H1 (cell line): ENCODE measurements at regions not wholly inside any gene's neighbourhood (a gene's known extent, or its start where the extent isn't known, plus 50 kb on each side); places are given as distances from the start of the nearest gene placed in this dataset.

Experiments
- CTCF ChIA-PET: fragments of 300-600 bp; sonication (Branson Sonifier 250); formaldehyde crosslinking; loops from one replicate; lab custom pipeline; 2021; ENCODE audit not compliant: partially characterized antibody; lab: Charles Lee
- POLR2A ChIA-PET: fragments of 300-600 bp; sonication (Branson Sonifier 250); formaldehyde crosslinking; loops from one replicate; lab custom pipeline; 2021; ENCODE audit warnings: inconsistent platforms; ENCODE audit not compliant: partially characterized antibody; lab: Charles Lee
- DNase-seq, 2 experiments: peaks; one replicate each; pipeline versions ENCODE4 v3.0.0 to v3.0.0-alpha.2; 2010 to 2022; ENCODE audit warnings: low spot score in 2 of 2, low read depth in 1 of 2, mixed read lengths in 1 of 2
- FAIRE-seq: peaks from 2 replicates; lab custom pipeline; 2011; peaks lifted over from hg19 to GRCh38; lab: Jason Lieb, UNC
- H2AFZ ChIP-seq: 2 replicates; pipeline ENCODE4 v1.8.1; 2012; ENCODE audit warnings: low read length, inconsistent platforms
- H2AK5ac ChIP-seq: 2 replicates; pipeline ENCODE4 v1.6.1; 2013; ENCODE audit warnings: low read depth, low read length
- H2BK120ac ChIP-seq: replicated peaks from 2 replicates; pipeline ENCODE3; 2013; ENCODE audit warnings: low read depth, low read length, inconsistent platforms
- H2BK12ac ChIP-seq: 2 replicates; pipeline ENCODE4 v1.6.1; 2013; ENCODE audit warnings: low read depth, low read length
- H2BK15ac ChIP-seq: 2 replicates; pipeline ENCODE4 v1.6.1; 2013; ENCODE audit warnings: low read length
- H2BK20ac ChIP-seq: 2 replicates; pipeline ENCODE4 v1.6.1; 2013; ENCODE audit warnings: low read length
- H2BK5ac ChIP-seq: 2 replicates; pipeline ENCODE4 v1.6.1; 2013; ENCODE audit warnings: low read depth, low read length
- H3K14ac ChIP-seq: 2 replicates; pipeline ENCODE4 v1.6.1; 2013; ENCODE audit warnings: inconsistent platforms; ENCODE audit not compliant: insufficient read length
- H3K18ac ChIP-seq: 2 replicates; pipeline ENCODE4 v1.6.1; 2013; ENCODE audit warnings: low read length; ENCODE audit errors: extremely low read depth
- H3K23ac ChIP-seq: 2 replicates; pipeline ENCODE4 v1.6.1; 2013; ENCODE audit warnings: inconsistent platforms; ENCODE audit not compliant: insufficient read length
- H3K23me2 ChIP-seq: 2 replicates; pipeline ENCODE4 v1.6.1; 2013; ENCODE audit warnings: low read depth, low read length
- H3K27ac ChIP-seq: 2 replicates; pipeline ENCODE4 v1.6.1; 2011; ENCODE audit warnings: low read depth, low read length, inconsistent platforms
- H3K27me3 ChIP-seq, 4 experiments: replicated peaks in 1 of 4; 1 replicate in 1 of 4; 2 replicates in 3 of 4; pipeline versions ENCODE4 v1.6.1 to v1.8.1; 2011 to 2013; ENCODE audit warnings: low read length in 3 of 4, mild to moderate bottlenecking in 3 of 4, inconsistent platforms in 2 of 4, mixed read lengths in 2 of 4, moderate library complexity in 1 of 4; ENCODE audit not compliant: control insufficient read depth in 3 of 4, insufficient read depth in 3 of 4; ENCODE audit errors: extremely low read depth in 1 of 4
- H3K36me3 ChIP-seq, 4 experiments: 2 replicates each; pipeline versions ENCODE4 v1.6.1 to v1.8.1; 2011 to 2013; ENCODE audit warnings: mild to moderate bottlenecking in 4 of 4, low read length in 3 of 4, moderate library complexity in 2 of 4, control low read depth in 1 of 4, inconsistent platforms in 1 of 4; ENCODE audit not compliant: insufficient read depth in 4 of 4, control insufficient read depth in 2 of 4
- H3K4ac ChIP-seq: replicated peaks from 2 replicates; pipeline ENCODE3; 2013; ENCODE audit warnings: low read length, low read depth, mixed read lengths, inconsistent platforms; ENCODE audit not compliant: insufficient read length
- H3K4me1 ChIP-seq, 4 experiments: replicated peaks in 1 of 4; 1 replicate in 1 of 4; 2 replicates in 3 of 4; pipeline versions ENCODE4 v1.6.1 to v1.8.1; 2011 to 2013; ENCODE audit warnings: low read length in 3 of 4, inconsistent platforms in 2 of 4, mixed read lengths in 1 of 4; ENCODE audit not compliant: insufficient read depth in 4 of 4, control insufficient read depth in 3 of 4
- H3K4me2 ChIP-seq, 2 experiments: 2 replicates each; pipeline versions ENCODE4 v1.6.1 to v1.8.1; 2011 to 2013; ENCODE audit warnings: low read depth in 2 of 2, low read length in 2 of 2, control low read depth in 1 of 2, inconsistent platforms in 1 of 2, mild to moderate bottlenecking in 1 of 2; ENCODE audit not compliant: insufficient read depth in 1 of 2
- H3K4me3 ChIP-seq, 4 experiments: fragments of 200-600, 300-600 bp in 1 of 4; sonication (generic), shearing (Covaris generic), sonication (Bioruptor Twin) in 1 of 4; 2 replicates each; pipeline versions ENCODE4 v1.5.1 to v1.8.1; 2011 to 2016; ENCODE audit warnings: low read length in 4 of 4, low read depth in 3 of 4, control low read depth in 2 of 4, inconsistent platforms in 2 of 4, mild to moderate bottlenecking in 2 of 4, mixed read lengths in 1 of 4, moderate library complexity in 1 of 4; ENCODE audit not compliant: insufficient read depth in 2 of 4; ENCODE audit errors: extremely low read depth in 1 of 4
- H3K56ac ChIP-seq: replicated peaks from 2 replicates; pipeline ENCODE3; 2013; ENCODE audit warnings: low read depth, mild to moderate bottlenecking, mixed read lengths, low read length, inconsistent platforms; ENCODE audit not compliant: insufficient read length
- H3K79me1 ChIP-seq: 2 replicates; pipeline ENCODE4 v1.6.1; 2013; ENCODE audit warnings: low read depth, low read length, control low read depth
- H3K79me2 ChIP-seq, 2 experiments: 2 replicates each; pipeline versions ENCODE4 v1.6.1 to v1.8.1; 2012 to 2013; ENCODE audit warnings: low read length in 2 of 2, mild to moderate bottlenecking in 2 of 2, inconsistent platforms in 1 of 2; ENCODE audit not compliant: insufficient read depth in 2 of 2, control insufficient read depth in 1 of 2
- H3K9ac ChIP-seq, 4 experiments: replicated peaks in 1 of 4; 1 replicate in 1 of 4; 2 replicates in 3 of 4; pipeline versions ENCODE4 v1.6.1 to v1.8.1; 2011 to 2013; ENCODE audit warnings: low read depth in 3 of 4, low read length in 3 of 4, control low read depth in 2 of 4, mild to moderate bottlenecking in 2 of 4, moderate library complexity in 2 of 4, inconsistent platforms in 1 of 4; ENCODE audit errors: extremely low read depth in 1 of 4
- H3K9me3 ChIP-seq, 2 experiments: 2 replicates each; pipeline versions ENCODE4 v1.6.1 to v1.8.1; 2012 to 2013; ENCODE audit warnings: mild to moderate bottlenecking in 2 of 2, moderate library complexity in 2 of 2, control low read depth in 1 of 2, inconsistent platforms in 1 of 2, low read depth in 1 of 2, low read length in 1 of 2, mixed read lengths in 1 of 2; ENCODE audit not compliant: insufficient read depth in 2 of 2
- H4K20me1 ChIP-seq, 2 experiments: replicated peaks in 1 of 2; 2 replicates each; pipeline versions ENCODE3 to v1.8.1; 2011 to 2013; ENCODE audit warnings: inconsistent platforms in 2 of 2, low read length in 2 of 2, mild to moderate bottlenecking in 1 of 2; ENCODE audit not compliant: insufficient read depth in 2 of 2, control insufficient read depth in 1 of 2
- H4K5ac ChIP-seq: 2 replicates; pipeline ENCODE4 v1.6.1; 2013; ENCODE audit warnings: low read length, low read depth, mixed read lengths, inconsistent platforms; ENCODE audit not compliant: insufficient read length
- H4K8ac ChIP-seq: 2 replicates; pipeline ENCODE4 v1.8.0; 2013; ENCODE audit warnings: mild to moderate bottlenecking, moderate library complexity, low read length, inconsistent platforms; ENCODE audit not compliant: insufficient read depth; ENCODE audit errors: extremely low read depth
- H4K91ac ChIP-seq: replicated peaks from 2 replicates; pipeline ENCODE3; 2013; ENCODE audit warnings: low read length, mixed read lengths, inconsistent platforms; ENCODE audit not compliant: insufficient read length
- WGBS, 2 experiments: shearing (Covaris generic) in 1 of 2; methylation state at CpG; one replicate each; pipeline versions ENCODE4 v1.1.6 to v1.1.7; 2013 to 2015; ENCODE audit warnings: low lambda C conversion rate in 2 of 2, mixed read lengths in 2 of 2, inconsistent platforms in 1 of 2, low coverage in 1 of 2, missing lambda C conversion rate in 1 of 2; ENCODE audit not compliant: insufficient replicate concordance in 2 of 2, insufficient coverage in 1 of 2, insufficient read length in 1 of 2; ENCODE audit errors: extremely low coverage in 1 of 2, missing lambda C conversion rate in 1 of 2; 5-methylcytosine and 5-hydroxymethylcytosine counted together
- TF ChIP-seq, protein P1 (sequence below): IDR thresholded peaks from 2 replicates; pipeline ENCODE4 v1.6.1; 2011; ENCODE audit warnings: low read length, improper control_type of control experiment

GRCh38 chr7:106775552-106775936 lies 89.5 kb upstream of the PIK3CG start:
- FAIRE-seq, result no peak
- CTCF ChIA-PET, result interaction anchor here (1.2 kb wide), 1 partner anchor 19 kb away, joined by 3 read pairs; no protein-coding TSS in a partner anchor

More at GRCh38 chr7:106775552-106775936, 89.5 kb upstream of the PIK3CG start:
- H3K27ac ChIP-seq, result no peak overlapping the region
- H3K14ac ChIP-seq, result no peak overlapping the region
- no peaks in the 10 kb centered on the region; a peak in 1 of 8 replicates for H3K36me3 ChIP-seq
- H4K91ac ChIP-seq, result no peak overlapping the region
- H3K4me3 ChIP-seq, result no peak overlapping the region
- no peak overlapping the region for H2BK5ac ChIP-seq
- no peaks in the 10 kb centered on the region for H3K79me1 ChIP-seq
- no peak for DNase-seq
- H3K9ac ChIP-seq, result no peak overlapping the region
- peaks cover 0 to 3% (median 0%) of the 10 kb centered on the region in 4 experiments; a peak in 1 of 7 replicates for H3K4me1 ChIP-seq
- no peak overlapping the region for H2BK120ac ChIP-seq
- H2BK12ac ChIP-seq, result 0 out of 2 replicates have a peak overlapping the region, but pooled peaks have one; percentile 75
- H4K8ac ChIP-seq, result no peak overlapping the region
- H3K9me3 ChIP-seq, result no peaks in the 10 kb centered on the region
- no peak overlapping the region for H4K5ac ChIP-seq
- POLR2A ChIA-PET, result no interaction called here
- WGBS, 2 experiments, result 90% methylated on average over 4 of the region's 4 CpGs; no CpG with 5 or more reads in 1 of the 2 experiments
- H3K4me2 ChIP-seq, result no peak overlapping the region
- no peak overlapping the region for H2BK15ac ChIP-seq
- no peak overlapping the region for H3K18ac ChIP-seq
- H3K56ac ChIP-seq, result no peak overlapping the region
- H2AK5ac ChIP-seq, result no peak overlapping the region
- no peak overlapping the region for H3K4ac ChIP-seq
- no peak overlapping the region for H2BK20ac ChIP-seq
- TF ChIP-seq, protein P1, sequence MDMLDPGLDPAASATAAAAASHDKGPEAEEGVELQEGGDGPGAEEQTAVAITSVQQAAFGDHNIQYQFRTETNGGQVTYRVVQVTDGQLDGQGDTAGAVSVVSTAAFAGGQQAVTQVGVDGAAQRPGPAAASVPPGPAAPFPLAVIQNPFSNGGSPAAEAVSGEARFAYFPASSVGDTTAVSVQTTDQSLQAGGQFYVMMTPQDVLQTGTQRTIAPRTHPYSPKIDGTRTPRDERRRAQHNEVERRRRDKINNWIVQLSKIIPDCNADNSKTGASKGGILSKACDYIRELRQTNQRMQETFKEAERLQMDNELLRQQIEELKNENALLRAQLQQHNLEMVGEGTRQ, result no peak
- H3K79me2 ChIP-seq, result no peaks in the 10 kb centered on the region
- peak overlapping the region; percentile 74 for H2AFZ ChIP-seq
- no peaks in the 10 kb centered on the region for H4K20me1 ChIP-seq
- no peak overlapping the region for H3K23ac ChIP-seq
- no peaks in the 10 kb centered on the region for H3K27me3 ChIP-seq
- H3K23me2 ChIP-seq, result no peaks in the 10 kb centered on the region
